GM19455 (cell line): ENCODE measurements at regions not wholly inside any gene's neighbourhood (a gene's known extent, or its start where the extent isn't known, plus 50 kb on each side); places are given as distances from the start of the nearest gene placed in this dataset.
"Not testable (repeated sequence)": the region's sequence is repeated elsewhere in the genome, so short reads cannot be mapped to it uniquely, and the experiment has no call there.

Source experiments
- ATAC-seq: cut with Tn5 transposase; IDR thresholded peaks from one replicate; pipeline ENCODE4 v1.9.1; 2021; ENCODE audit not compliant: unreplicated experiment

- no peak for ATAC-seq
Observed at GRCh38 chr4:67333664-67334063, 211.6 kb downstream of the CENPC start.

GRCh38 chr4:67332627-67333026, 212.7 kb downstream of the CENPC start:
- ATAC-seq: peak; percentile 75

- no peak for ATAC-seq
Observed at GRCh38 chr4:67328393-67328792, 216.9 kb downstream of the CENPC start.

- no peak for ATAC-seq
Observed at GRCh38 chr4:67328018-67328278, 217.4 kb downstream of the CENPC start.

GRCh38 chr4:67327245-67328017, 217.9 kb downstream of the CENPC start:
- peak; percentile 99 for ATAC-seq

GRCh38 chr4:67325791-67326190, 219.5 kb downstream of the CENPC start:
- no peak for ATAC-seq

- no peak for ATAC-seq
Observed at GRCh38 chr4:67320645-67321044, 224.7 kb downstream of the CENPC start.

GRCh38 chr4:67319607-67320006, 225.7 kb downstream of the CENPC start:
- ATAC-seq: not testable (repeated sequence)

- not testable (repeated sequence) for ATAC-seq
Observed at GRCh38 chr4:67300497-67301185, 244.7 kb downstream of the CENPC start.

GRCh38 chr4:67292636-67293035, 252.7 kb downstream of the CENPC start:
- no peak for ATAC-seq

GRCh38 chr4:67292045-67292444, 253.3 kb downstream of the CENPC start:
- no peak for ATAC-seq

- ATAC-seq: no peak
Observed at GRCh38 chr4:67291644-67292043, 253.7 kb downstream of the CENPC start.

GRCh38 chr4:67288964-67289363, 256.3 kb downstream of the CENPC start:
- no peak for ATAC-seq

GRCh38 chr4:67286724-67287123, 258.6 kb downstream of the CENPC start:
- ATAC-seq: no peak

- ATAC-seq: no peak
Observed at GRCh38 chr4:67282749-67283148, 262.6 kb downstream of the CENPC start.

GRCh38 chr4:67275179-67275750, 270.0 kb downstream of the CENPC start:
- ATAC-seq: no peak

GRCh38 chr4:67274671-67275070, 270.6 kb downstream of the CENPC start:
- not testable (repeated sequence) for ATAC-seq

GRCh38 chr4:67273666-67274065, 271.6 kb downstream of the CENPC start:
- ATAC-seq: no peak

- ATAC-seq: no peak
Observed at GRCh38 chr4:67261971-67262370, 283.3 kb downstream of the CENPC start.

GRCh38 chr4:67256388-67257043, 288.8 kb downstream of the CENPC start:
- no peak for ATAC-seq

GRCh38 chr4:67250131-67250896, 295.0 kb downstream of the CENPC start:
- ATAC-seq: no peak
